Limb (tissue), 2 donors: ENCODE measurements at regions not wholly inside any gene's neighbourhood (a gene's known extent, or its start where the extent isn't known, plus 50 kb on each side); places are given as distances from the start of the nearest gene placed in this dataset.

ENCODE experiments used
- DNase-seq, 2 donors: peaks; one replicate each; pipeline ENCODE4 v3.0.0-alpha.2; 2016; ENCODE audit errors: extremely low spot score in 2 of 2

DNA sequence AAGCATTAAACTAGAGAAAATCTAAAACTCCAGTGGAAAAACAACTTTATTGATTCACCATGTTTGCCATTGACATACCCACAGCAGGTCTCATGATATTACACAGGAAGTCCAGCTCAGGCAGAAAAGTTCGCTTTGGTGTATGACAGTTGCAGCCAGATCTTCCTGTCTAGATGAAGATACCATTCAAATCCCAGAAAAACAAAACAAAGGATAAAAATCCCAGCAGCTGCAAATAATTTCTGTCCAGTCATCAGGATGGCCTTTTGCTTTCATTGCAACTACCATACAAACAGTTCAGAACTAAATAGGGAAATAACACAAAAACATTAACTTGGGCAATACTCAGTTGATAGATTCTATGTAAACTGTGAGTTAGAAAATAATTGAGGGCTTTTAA is 136.0 kb upstream of the NREP start:
- DNase-seq = no peak

DNA sequence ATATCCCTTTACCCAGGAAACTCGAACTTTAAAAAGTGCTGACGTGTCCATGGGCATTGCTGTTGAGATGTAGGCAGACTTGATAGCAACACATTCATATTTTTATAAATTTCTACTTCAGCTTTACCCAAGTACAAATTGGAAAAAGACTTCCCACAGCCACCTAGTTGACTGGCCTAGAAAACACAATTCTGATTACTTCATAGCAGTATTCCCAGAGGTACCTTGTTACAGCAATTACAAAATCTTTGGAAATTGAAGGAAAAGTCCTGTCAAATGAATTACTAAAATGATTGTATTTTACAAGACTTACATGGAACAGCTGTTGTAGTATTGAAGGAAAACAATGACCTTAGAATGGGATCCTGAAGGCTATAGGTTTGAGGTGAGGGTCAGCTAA is 130.7 kb upstream of the NREP start:
- no peak for DNase-seq

DNA sequence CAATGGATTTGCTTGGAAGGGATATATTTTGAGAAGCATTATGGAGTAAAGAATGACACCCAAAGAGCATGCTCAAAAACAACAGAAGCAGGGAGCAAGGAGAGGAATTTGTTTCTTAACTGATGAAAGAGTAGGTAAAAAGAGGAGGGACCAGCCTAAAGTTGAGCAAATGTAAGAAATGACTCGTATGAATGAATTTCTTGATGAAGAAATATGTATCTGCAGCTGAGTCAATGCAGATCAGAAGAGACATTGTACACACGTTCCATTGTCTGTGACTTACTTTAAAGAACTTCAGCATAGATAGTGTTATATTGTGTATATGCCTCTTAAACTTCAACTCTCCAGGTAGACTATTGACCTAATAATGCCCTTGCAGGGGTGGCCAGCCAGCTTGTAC is 112.7 kb upstream of the NREP start:
- DNase-seq = no peak

DNA sequence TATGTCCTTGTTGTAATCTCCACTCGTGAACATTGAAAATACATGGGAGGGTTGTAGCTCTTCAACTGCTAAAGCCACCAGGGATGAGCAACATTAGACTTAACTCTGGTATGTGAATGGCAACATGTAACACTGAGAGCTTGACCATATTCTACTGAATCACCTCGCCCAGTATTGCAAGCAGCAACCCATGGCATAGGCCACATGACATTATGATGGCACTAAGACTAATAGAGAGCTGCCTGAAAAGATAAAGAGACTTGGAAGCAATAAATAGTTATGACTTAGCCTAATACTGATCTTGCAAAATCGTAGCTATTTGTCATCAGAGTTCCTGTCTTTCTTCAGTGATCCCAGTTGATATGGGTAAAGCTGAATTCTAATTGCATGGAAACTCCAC is 108.4 kb upstream of the NREP start:
- no peak for DNase-seq

DNA sequence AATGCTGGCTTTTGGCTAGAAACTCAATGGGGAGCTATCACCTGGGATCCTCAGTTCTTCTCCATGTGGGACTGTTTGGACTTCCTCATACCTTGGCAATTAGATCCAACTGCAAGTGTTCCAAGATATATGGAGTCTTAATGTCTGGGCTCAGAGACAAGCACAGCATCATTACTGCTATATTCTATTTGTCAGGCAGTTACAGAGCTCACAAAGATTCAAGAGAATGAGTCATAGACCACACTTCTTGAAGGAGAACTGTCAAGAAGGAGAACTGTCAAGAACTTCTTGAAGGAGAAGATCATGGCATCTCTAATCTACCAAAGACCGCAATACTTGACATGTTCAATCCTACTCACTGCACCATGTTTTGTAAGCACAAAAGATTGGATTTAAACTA is 106.8 kb upstream of the NREP start:
- DNase-seq = no peak

DNA sequence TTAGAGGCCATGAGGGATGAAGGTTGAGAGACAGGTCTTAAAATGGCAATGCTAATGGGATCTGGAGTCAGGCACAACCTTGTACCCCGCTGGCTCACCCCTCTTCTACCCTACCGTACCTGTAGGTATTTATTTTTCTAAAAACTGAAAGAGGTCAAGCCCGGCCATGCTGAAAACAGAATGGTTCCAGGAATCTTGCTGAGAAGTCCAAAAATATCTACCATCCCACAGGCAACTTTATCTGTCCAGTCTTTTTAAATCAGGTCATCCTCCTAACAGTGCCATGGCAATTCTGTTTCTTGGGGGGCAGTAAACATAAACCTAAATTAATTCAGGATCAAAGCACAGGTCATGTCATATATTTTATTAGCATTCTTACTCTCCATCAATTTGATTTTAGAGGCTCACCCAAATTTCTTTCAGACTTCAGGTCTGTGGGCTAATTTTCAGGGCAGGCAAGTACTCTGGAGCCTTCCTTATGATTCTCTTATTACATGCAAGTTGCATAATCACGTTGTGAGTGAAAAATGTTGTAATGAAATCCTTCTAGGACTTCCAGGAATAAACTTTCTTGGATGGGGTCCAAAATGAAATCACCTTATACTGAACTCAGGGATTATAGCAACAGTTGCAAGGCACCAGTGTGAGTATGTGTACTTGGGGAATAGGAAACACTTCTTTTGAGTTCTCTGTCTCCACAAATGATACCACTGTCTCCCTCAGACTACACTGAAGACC is 102.7 kb upstream of the NREP start:
- peak in 1 of 2 donors; percentile 62 for DNase-seq

DNA sequence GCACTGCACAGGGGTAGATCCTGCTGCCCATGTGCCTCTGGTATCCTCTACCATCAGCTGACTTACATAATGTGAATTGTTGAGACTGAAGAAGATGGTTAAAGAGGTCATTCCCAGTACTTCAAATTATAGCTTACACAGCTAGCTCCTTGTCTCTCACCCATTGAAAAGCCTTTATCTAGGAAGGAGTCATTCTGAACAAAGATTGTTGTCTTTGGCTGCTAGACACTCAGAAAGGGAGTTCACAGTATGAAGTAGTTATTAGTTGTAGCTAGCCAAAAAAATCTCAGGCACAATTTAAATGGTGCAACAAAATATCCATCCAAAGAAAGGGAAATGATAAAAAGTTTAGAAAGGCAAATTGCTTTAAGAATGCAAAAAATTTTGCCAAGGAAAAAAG is 102.0 kb upstream of the NREP start:
- DNase-seq = peak in 1 of 2 donors; percentile 32

DNA sequence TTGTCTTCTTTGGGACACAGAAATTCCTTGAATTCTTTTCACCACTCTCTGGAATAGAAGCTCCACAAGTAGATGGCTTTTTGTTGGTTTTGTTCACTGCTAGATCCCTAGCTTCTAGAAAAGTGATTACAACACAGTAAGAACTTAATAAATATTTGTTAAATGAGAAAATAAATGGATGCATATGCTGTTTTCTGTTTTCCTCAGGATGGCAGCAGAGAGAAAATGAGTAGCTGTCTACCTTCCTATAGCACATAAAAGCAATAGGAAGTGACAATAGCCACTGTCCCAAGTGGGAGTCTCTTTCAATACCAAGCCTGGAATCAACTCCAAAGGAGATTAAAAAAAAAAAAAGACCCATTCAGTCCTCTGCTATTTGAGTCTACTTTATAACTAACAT is 100.6 kb upstream of the NREP start:
- DNase-seq = no peak

DNA sequence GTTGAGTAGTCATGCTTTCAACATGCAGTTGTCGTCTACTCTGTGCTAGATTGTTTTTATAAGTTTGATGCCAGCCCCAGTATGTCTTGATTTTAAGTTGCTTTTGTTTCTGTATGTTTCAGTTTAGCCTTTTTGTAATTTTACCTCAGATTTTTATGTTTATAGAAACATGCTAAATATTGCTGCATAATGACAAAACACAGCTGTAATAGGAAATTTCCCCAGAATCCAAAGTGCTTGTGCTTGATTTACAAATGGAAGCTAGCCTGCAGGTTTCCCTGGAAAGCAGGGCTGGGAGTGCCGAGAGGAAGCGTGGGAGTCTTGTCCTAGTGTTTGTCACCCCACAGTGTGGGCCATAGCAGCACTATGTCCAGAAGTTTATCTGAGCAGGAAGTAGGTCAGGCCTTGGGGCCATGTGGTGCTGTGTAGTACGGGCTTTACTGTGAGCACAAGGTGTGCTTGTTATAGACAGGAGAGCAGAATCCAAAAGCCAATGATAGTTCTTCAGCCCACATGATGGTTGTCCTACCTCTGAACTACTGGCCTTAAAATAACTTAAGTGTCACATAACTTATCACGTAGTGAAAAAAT is 100.0 kb upstream of the NREP start:
- DNase-seq = no peak

DNA sequence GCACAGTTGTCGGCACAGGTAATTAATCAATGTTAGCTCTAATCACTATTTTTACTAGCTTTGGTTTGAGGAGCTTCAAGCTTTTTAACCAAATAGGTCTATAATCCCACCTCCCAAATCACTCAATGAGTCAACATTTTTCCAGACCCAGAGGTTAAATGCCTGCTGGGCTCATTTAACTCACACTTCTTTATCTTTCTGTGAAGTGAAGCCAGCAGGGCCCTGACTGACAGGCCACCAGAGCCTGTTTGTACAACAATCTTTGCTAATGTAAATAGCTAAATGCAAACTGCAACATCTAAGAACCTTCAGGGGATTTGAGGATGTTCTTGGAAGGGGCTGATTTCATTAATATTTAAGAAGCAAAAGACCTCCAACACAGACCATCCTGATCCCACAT is 98.4 kb upstream of the NREP start:
- no peak for DNase-seq

DNA sequence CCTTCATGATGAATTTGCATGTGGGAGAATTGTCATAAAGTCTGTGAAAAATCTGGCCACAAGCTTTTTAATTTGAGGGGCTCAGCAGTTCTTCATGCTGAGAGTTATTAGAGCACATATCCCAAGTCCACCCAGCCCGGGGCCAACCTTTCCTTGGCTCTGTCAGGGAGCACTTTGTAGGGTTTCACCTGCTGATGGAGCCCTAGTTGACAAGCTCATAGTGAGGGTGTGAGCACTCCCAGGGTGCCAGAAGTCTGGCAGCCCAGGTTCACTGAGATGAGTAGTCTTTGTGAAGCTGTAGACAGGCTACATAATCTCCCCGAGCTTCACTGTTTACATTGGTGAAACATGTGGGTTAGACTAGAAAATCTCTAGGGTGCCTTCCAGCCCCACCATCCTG is 97.2 kb upstream of the NREP start:
- DNase-seq = no peak

DNA sequence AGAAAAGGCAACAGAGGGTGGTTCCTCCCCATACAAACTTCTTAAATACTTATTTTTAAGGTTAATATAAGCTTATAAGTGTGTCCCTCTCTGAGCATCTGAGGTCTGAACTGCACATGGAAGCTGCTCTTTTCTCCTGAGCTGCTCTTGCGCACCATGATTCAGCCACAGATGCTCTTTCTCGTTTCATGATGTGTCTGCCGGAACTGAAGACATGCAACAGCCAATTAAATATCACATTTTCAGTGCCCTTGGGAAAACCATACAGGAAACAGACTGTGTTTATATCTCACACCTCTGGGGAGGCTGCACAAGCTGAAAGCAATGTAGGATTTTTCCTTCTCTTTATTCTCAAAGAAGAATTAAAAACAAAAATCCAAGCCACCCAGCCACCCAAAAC is 96.8 kb upstream of the NREP start:
- peak in 1 of 2 donors; percentile 45 for DNase-seq

DNA sequence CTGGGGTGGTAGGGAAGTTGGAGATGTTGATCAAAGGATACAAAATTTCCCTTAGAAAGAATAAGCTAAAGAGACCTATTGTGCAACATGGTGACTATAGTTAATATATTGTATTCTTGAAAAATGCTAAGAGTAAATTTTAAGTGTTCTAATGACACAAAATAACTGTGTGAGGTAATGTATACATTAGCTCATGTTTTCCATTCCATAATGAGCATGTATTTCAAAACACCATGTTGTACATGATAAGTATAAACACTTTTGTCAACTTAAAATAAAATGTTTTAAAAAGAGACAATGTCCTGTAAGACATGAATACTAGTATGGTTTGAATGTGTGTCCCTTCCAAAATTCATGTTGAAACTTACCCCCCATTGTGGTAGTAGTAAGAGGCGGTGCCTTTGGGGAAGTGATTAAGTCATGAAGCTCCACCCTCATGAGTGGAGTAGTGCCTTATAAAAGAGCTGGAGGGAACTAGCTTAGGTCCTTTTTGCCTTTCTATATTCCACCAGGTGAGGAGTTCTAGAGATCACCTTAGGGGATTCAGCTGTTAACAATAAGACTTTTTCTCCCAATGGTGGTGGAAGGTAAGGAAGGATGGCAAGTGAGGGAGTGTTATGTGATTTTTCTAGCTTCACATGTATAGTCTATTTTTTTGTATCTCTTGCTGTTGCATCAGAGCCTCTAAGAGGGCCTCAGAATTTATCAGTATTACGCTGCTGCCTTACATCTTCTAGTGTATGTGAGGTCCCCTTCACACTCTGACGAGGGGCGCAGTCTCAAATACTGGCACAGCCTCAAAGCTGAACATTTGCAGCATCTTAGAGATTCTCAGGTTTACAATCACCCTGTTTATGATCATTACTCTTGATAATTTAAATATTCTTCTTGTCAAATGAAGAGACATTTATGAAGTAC is 94.9 kb upstream of the NREP start:
- DNase-seq = no peak

DNA sequence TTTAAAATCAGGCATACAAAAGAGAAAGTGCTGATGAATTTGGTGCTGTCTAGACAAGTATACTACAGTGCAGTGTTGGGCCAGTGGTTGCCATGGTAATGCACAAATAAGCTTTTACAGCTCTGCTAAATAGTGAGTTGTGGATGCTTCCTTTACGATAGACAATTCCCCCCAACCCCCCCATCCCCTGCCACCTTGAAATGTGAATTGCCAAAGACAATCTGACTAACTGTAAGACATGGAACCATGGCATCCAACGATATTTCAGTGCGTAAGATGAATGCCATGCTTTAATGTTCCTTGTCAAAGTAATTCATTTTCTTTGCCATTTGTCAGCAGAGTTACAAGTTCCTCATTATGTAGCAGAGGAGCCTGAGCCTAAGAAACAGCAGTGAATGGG is 91.5 kb upstream of the NREP start:
- DNase-seq = peak; percentile 34 to 36

DNA sequence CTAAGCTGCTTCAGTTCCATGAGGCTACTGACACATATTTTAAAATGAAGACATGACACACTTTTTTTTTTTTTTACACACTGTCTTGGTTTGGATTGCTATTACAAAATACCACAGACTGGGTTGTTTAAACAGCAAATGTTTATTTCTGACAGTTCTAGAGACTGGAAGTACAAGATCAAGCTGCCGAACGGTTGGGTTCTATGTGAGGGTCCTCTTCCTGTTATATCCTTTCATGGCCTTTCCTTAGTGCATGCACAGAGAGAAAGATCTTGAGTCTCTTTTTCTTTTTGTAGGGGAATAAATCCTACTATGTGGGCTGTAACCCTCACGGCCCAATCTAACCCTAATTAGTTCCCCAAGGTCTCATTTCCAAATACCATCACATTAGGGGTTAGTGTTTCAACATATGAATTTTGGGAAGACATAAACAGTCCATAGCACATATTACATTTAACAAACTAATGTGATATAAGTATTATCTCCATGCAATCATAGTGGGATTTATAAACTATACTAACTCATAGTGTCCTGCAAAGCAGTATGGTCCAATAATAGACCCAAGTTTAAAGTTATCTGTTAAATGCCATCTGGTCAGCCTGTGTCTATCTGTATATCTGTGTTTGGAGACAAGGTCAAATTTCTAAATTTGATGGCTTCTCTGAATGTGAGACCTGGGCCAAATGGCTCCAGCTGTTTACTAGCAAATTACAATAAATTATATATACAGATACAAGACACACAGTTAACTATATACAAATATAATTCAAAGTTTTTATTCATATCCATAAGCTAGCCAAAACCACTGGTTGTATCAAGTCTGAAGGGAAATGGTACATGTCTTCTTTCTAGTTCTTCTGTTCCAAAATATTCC is 90.3 kb upstream of the NREP start:
- no peak for DNase-seq

DNA sequence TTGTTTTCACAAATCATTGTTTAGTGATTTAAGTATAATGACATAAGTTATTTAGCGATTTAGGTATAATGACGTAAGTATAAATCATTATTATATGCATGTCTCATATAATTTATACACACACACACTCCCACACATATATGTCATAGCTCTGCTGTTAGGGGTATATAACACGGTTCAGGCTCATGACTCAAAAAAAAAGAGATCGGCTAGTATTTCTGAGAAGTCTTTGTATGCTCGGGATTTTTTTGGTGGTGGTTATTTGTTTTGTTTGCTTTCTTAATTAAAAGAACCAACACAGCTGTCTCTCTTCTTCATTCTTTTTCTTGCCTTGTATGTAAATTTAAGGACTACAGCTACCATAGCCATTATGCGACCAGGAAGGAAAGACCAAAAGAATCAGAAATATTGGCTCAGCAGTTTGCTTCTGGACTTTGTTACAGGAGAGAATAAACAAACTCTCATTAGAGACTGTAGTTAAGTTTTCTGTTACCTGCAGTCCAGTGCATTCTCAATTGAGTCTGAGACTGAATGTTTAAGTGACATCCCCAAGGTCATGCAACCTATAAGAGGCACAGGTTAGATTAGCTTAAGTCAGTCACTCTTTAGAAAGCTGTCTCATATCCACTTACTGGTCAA is 83.2 kb upstream of the NREP start:
- DNase-seq = no peak

DNA sequence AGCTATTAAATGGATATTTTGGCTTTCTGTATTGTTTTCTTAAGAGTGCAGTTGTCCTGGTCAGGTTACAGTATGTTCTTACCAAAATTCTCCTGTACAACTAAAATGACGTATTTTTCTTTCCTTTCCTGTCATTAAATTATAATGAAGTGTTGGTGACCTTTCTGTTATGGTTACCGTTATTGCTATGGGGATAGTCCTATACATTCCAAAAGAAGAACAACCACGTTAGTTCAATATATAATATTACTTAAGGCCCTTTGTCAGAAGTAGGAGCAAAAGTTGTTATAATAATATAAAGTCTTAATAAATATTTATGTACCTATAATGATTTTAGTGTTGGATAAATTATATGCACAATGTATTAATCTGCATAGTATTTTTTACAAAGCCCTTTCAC is 82.4 kb upstream of the NREP start:
- DNase-seq = peak in 1 of 2 donors; percentile 42

DNA sequence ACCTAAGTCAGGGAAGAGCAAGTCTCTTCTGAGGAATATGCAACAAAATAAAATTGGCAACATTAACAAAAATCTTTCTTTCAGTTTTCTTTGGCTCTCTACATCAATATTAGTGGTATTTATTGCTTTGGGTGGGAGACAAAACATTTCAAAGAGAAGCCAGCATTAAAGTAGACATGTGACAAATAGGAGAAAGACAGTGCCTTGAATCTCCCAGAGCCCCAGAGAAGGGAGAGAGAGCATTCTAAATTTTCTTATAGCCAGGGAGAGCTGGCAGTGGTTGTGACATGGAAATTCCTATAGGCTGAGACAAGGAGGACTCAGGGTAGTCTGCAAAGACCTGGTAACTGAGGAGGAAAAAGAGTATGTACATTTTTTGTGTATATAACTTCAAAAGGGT is 79.4 kb upstream of the NREP start:
- DNase-seq = no peak

DNA sequence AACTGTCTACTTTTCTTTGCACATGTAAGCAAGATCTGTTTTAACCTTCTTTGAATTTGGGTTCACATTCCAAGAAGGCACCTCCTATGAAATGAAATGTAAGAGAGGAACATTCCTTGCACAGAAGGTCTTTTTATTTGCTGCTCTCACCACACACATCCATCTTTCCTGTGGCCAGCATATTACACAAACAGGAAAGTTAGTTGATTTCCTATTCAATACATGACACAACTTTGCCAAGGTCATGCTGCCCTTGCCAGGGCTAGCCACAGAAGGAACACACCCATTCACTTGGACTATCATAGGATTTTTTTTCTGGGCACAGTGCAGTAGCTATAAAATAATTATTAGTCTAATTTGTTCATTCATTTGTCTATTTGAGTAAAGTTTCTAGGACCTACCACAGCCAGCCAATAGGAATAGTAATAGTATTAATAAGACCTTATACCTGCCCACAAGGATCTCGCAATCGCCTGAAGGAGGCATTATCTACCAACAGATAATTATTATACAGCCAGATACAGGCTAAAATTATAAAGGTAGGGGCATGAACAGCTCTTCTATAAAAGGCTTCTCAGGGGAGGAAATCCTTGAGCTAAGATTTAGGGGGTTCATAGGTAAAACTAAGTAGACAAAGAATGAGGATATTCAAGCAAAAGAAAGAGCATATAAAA is 78.1 kb upstream of the NREP start:
- peak in 1 of 2 donors; percentile 28 for DNase-seq

DNA sequence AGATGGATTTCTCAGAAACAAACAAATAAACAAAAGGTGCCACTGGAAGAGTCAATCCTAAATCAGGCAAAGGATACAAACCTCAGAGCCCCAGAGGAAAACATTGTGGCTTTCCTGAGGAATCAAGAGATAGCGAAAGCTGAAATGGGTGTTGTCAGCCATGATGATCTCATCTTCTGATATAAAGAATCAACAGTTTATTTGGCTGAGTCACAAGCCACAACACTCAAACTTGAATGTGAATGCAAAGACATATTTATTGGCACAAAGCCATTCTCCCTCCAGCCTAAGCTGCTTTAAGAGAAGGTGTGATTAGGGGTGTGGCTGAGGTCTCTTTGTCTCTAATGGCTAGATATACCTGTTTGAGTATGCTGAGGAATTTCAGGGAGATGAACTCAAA is 73.3 kb upstream of the NREP start:
- DNase-seq = no peak
